ENCODE measurements at regions not wholly inside any gene's neighbourhood (a gene's known extent, or its start where the extent isn't known, plus 50 kb on each side); places are given as distances from the start of the nearest gene placed in this dataset.

GRCh38 chr1:18007391-18008041 is 100.1 kb upstream of the IGSF21 start:
- Histone ChIP-seq H3K18ac (ENCODE audit: extremely low read depth, low read length) (no peak overlapping the region), H2AK5ac (ENCODE audit: low read depth, low read length) (no peak overlapping the region), H3K9ac (replicated peaks in 1 of 4; ENCODE audit: extremely low read depth in 1 of 4, low read depth in 3 of 4, low read length in 3 of 4) (no peak overlapping the region), H3K36me3 (ENCODE audit: control insufficient read depth in 2 of 4, insufficient read depth in 4 of 4, low read length in 3 of 4) (no peaks in the 10 kb centered on the region), H2AFZ (ENCODE audit: low read length) (no peak overlapping the region), H4K8ac (ENCODE audit: extremely low read depth, insufficient read depth, low read length) (no peak overlapping the region), H3K56ac (replicated peaks; ENCODE audit: insufficient read length, low read depth, low read length) (no peak overlapping the region), H2BK120ac (replicated peaks; ENCODE audit: low read depth, low read length) (no peak overlapping the region), H3K4ac (replicated peaks; ENCODE audit: insufficient read length, low read depth, low read length) (no peak overlapping the region), H2BK20ac (ENCODE audit: low read length) (no peak overlapping the region), H2BK12ac (ENCODE audit: low read depth, low read length) (0 out of 2 replicates have a peak overlapping the region, but pooled peaks have one; percentile 18), H3K23ac (ENCODE audit: insufficient read length) (no peak overlapping the region), H4K91ac (replicated peaks; ENCODE audit: insufficient read length, low read length) (no peak overlapping the region), H2BK15ac (ENCODE audit: low read length) (no peak overlapping the region), H4K5ac (ENCODE audit: insufficient read length, low read depth, low read length) (no peak overlapping the region), H3K4me2 (ENCODE audit: insufficient read depth in 1 of 2, low read depth in 2 of 2, low read length in 2 of 2) (no peak overlapping the region), H4K20me1 (replicated peaks in 1 of 2; ENCODE audit: control insufficient read depth in 1 of 2, insufficient read depth in 2 of 2, low read length in 2 of 2) (no peaks in the 10 kb centered on the region), H3K4me3 (ENCODE audit: extremely low read depth in 1 of 4, insufficient read depth in 2 of 4, low read depth in 3 of 4, low read length in 4 of 4) (no peak overlapping the region), H3K14ac (ENCODE audit: insufficient read length) (no peak overlapping the region), H2BK5ac (ENCODE audit: low read depth, low read length) (no peak overlapping the region), H3K23me2 (ENCODE audit: low read depth, low read length) (no peaks in the 10 kb centered on the region), H3K79me2 (ENCODE audit: control insufficient read depth in 1 of 2, insufficient read depth in 2 of 2, low read length in 2 of 2) (no peaks in the 10 kb centered on the region), H3K79me1 (ENCODE audit: low read depth, low read length) (no peaks in the 10 kb centered on the region), H3K27ac (ENCODE audit: low read depth, low read length) (no peak overlapping the region), H3K27me3 (replicated peaks in 1 of 4; ENCODE audit: control insufficient read depth in 3 of 4, extremely low read depth in 1 of 4, insufficient read depth in 3 of 4, low read length in 3 of 4) (no peaks in the 10 kb centered on the region; a peak in 2 of 7 replicates), H3K9me3 (ENCODE audit: insufficient read depth in 2 of 2, low read depth in 1 of 2, low read length in 1 of 2) (no peaks in the 10 kb centered on the region; a peak in 1 of 4 replicates), H3K4me1 (replicated peaks in 1 of 4; ENCODE audit: control insufficient read depth in 3 of 4, insufficient read depth in 4 of 4, low read length in 3 of 4) (peaks cover 5 to 10% (median 5%) of the 10 kb centered on the region in 4 experiments)
- ChIA-PET CTCF (ENCODE audit: partially characterized antibody) (interaction anchor here (0.6 to 1.7 kb wide), 5 partner anchors 12 to 528 kb away, joined by 3 to 4 read pairs (median 3); no protein-coding TSS in a partner anchor), POLR2A (ENCODE audit: partially characterized antibody) (no interaction called here)
- DNase-seq (ENCODE audit: low read depth in 1 of 2, low spot score in 2 of 2) = no peak
- WGBS, 2 experiments (ENCODE audit: extremely low coverage in 1 of 2, insufficient coverage in 1 of 2, insufficient read length in 1 of 2, insufficient replicate concordance in 2 of 2, low coverage in 1 of 2, low lambda C conversion rate in 2 of 2, missing lambda C conversion rate in 1 of 2) = 95% methylated on average over 13 of the region's 14 CpGs; no CpG with 5 or more reads in 1 of the 2 experiments
- no peak for FAIRE-seq
- no peak for TF ChIP-seq CEBPB (IDR thresholded peaks at IDR 0.05; ENCODE audit: low read depth, low read length)
- TF ChIP-seq TEAD4 (IDR thresholded peaks at IDR 0.05; ENCODE audit: low read depth, low read length) = no peak
- no peak for TF ChIP-seq SIN3A (conservative IDR thresholded peaks at IDR 0.05 in 1 of 2, IDR thresholded peaks at IDR 0.05 in 1 of 2; ENCODE audit: low read depth in 1 of 2, low read length in 2 of 2)
- no peak for TF ChIP-seq RBBP5 (IDR thresholded peaks at IDR 0.05; ENCODE audit: borderline replicate concordance, low read depth, low read length)
- TF ChIP-seq USF2 (IDR thresholded peaks at IDR 0.05; ENCODE audit: low read length) = no peak
- no peak for TF ChIP-seq YY1 (IDR thresholded peaks at IDR 0.05; ENCODE audit: low read depth, low read length)
- TF ChIP-seq FOSL1 (IDR thresholded peaks at IDR 0.05; ENCODE audit: insufficient read depth, low read depth, low read length) = no peak
- TF ChIP-seq EGR1 (IDR thresholded peaks at IDR 0.05; ENCODE audit: borderline replicate concordance, low read depth, low read length) = no peak
